ENCODE measurements at regions not wholly inside any gene's neighbourhood (a gene's known extent, or its start where the extent isn't known, plus 50 kb on each side); places are given as distances from the start of the nearest gene placed in this dataset.

DNA sequence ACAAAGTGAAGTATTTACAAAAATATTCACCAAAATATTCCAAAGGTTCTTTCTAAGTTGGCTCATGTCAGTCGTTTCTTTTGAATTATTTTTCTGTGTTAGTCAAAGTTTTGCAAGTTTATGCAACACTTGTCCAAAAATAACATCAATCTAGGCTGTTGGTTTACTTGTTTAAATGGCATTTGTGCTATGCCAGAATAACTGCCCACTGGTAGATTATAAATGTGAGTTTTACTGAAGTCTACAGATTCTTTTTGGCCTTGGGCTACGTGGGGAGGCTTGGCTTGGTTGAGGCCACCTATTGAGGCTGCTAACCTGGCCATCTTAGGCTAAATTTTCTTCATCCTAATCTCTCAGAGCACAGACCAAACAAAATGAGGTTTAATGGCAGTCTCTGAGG is 1091.9 kb upstream of the RAG2 start:
- DNase-seq, result no peak
- intact Hi-C loops (cut with DNase I, micrococcal nuclease), result no loop called here
- no peak overlapping the region for H3K4me3 ChIP-seq
- ATAC-seq, result no peak
- no peaks in the 10 kb centered on the region for H3K36me3 ChIP-seq (ENCODE audit: low read depth)
- TF ChIP-seq CTCF (IDR thresholded peaks at IDR 0.05), result no peak
- H3K4me1 ChIP-seq (ENCODE audit: low read depth), result no peaks in the 10 kb centered on the region
- peaks cover 36% of the 10 kb centered on the region for H3K9me3 ChIP-seq

GRCh38 chr11:37688456-37688855 is 1090.4 kb upstream of the RAG2 start:
- TF ChIP-seq CTCF (IDR thresholded peaks at IDR 0.05), result no peak
- H3K4me3 ChIP-seq, result no peak overlapping the region
- intact Hi-C loops (cut with DNase I, micrococcal nuclease), result no loop called here
- peaks cover 25% of the 10 kb centered on the region for H3K9me3 ChIP-seq
- no peaks in the 10 kb centered on the region for H3K36me3 ChIP-seq (ENCODE audit: low read depth)
- DNase-seq, result no peak
- no peaks in the 10 kb centered on the region for H3K4me1 ChIP-seq (ENCODE audit: low read depth)
- ATAC-seq, result no peak

GRCh38 chr11:37687130-37687529 is 1089.1 kb upstream of the RAG2 start:
- no peak for TF ChIP-seq CTCF (IDR thresholded peaks at IDR 0.05)
- peaks cover 32% of the 10 kb centered on the region for H3K9me3 ChIP-seq
- intact Hi-C loops (cut with DNase I, micrococcal nuclease), result no loop called here
- no peaks in the 10 kb centered on the region for H3K36me3 ChIP-seq (ENCODE audit: low read depth)
- no peak for DNase-seq
- no peak overlapping the region for H3K4me3 ChIP-seq
- H3K4me1 ChIP-seq (ENCODE audit: low read depth), result no peaks in the 10 kb centered on the region
- no peak for ATAC-seq

DNA sequence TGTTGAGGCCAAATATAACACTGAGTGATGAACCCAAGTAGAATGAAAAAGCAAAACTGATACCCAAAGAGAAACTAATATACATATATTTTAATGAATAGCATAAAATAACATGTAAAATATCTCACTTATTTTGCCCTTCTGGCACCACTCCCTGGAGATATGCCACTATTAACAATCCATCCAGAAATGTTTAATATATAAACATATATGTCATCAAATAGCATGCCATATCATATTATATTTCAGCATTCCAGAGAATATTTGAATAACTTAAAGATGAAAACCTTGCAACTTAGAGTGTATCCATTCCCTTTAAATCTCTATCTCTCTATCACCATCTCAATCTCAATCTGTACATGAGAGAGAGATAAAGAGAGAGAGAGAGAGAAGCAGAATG is 1073.3 kb upstream of the RAG2 start:
- DNase-seq (no peak), ATAC-seq (no peak)
- H3K4me3 ChIP-seq, result no peak overlapping the region
- TF ChIP-seq CTCF (IDR thresholded peaks at IDR 0.05), result no peak
- H3K36me3 ChIP-seq (ENCODE audit: low read depth), result no peaks in the 10 kb centered on the region
- intact Hi-C loops (cut with DNase I, micrococcal nuclease), result no loop called here
- no peaks in the 10 kb centered on the region for H3K4me1 ChIP-seq (ENCODE audit: low read depth)
- peaks cover 39% of the 10 kb centered on the region for H3K9me3 ChIP-seq

- peaks cover 29% of the 10 kb centered on the region for H3K9me3 ChIP-seq
- no peak for ATAC-seq
- intact Hi-C loops (cut with DNase I, micrococcal nuclease), result no loop called here
- no peak overlapping the region for H3K4me3 ChIP-seq
- no peaks in the 10 kb centered on the region for H3K4me1 ChIP-seq (ENCODE audit: low read depth)
- no peak for DNase-seq
- no peak for TF ChIP-seq CTCF (IDR thresholded peaks at IDR 0.05)
- no peaks in the 10 kb centered on the region for H3K36me3 ChIP-seq (ENCODE audit: low read depth)
Observed at GRCh38 chr11:37666960-37667359, 1068.9 kb upstream of the RAG2 start.

GRCh38 chr11:37657645-37658044 is 1059.6 kb upstream of the RAG2 start:
- Histone ChIP-seq H3K4me3 (no peak overlapping the region), H3K9me3 (peaks cover 15% of the 10 kb centered on the region), H3K4me1 (ENCODE audit: low read depth) (no peaks in the 10 kb centered on the region), H3K36me3 (ENCODE audit: low read depth) (no peaks in the 10 kb centered on the region)
- DNase-seq (no peak), ATAC-seq (no peak)
- TF ChIP-seq CTCF (IDR thresholded peaks at IDR 0.05), result no peak
- intact Hi-C loops (cut with DNase I, micrococcal nuclease), result no loop called here

All from mucosa of descending colon (tissue), 3 donors.